Fibroblast of lung (primary cell): ENCODE measurements at regions not wholly inside any gene's neighbourhood (a gene's known extent, or its start where the extent isn't known, plus 50 kb on each side); places are given as distances from the start of the nearest gene placed in this dataset.

Source experiments
- EZH2 ChIP-seq: IDR thresholded peaks from 2 replicates; pipeline ENCODE4 v1.5.1; 2012; ENCODE audit warnings: low read length, control low read depth, mild to moderate bottlenecking; ENCODE audit errors: missing control alignments
- TF ChIP-seq, protein P1 (sequence below), 2 donors: IDR thresholded peaks in 1 of 2; conservative IDR thresholded peaks in 1 of 2; 1 replicate in 1 of 2; 2 replicates in 1 of 2; pipeline ENCODE4 v1.5.1; 2011 to 2012; ENCODE audit warnings: low read length in 2 of 2, control low read depth in 1 of 2, inconsistent platforms in 1 of 2, low read depth in 1 of 2, mild to moderate bottlenecking in 1 of 2

DNA sequence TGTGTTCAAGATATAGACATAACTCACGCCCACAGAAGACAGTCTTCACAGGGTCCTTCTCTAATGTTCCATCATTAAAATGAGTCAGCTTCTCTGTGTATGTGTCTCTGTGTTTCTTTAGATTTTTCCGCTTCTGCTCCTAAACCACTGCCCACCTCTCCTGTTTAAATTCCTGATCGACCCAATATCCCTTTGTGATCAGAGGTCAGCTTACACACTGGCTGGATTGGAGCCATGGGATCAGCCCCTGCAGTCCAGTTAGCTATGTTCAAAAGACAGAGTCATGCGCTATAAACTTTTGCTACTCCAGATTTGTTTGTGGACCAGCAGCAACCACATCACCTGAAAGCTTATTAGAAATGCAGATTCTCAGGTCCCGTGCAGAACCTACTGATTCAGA is 229.2 kb downstream of the C1D start:
- TF ChIP-seq, protein P1, sequence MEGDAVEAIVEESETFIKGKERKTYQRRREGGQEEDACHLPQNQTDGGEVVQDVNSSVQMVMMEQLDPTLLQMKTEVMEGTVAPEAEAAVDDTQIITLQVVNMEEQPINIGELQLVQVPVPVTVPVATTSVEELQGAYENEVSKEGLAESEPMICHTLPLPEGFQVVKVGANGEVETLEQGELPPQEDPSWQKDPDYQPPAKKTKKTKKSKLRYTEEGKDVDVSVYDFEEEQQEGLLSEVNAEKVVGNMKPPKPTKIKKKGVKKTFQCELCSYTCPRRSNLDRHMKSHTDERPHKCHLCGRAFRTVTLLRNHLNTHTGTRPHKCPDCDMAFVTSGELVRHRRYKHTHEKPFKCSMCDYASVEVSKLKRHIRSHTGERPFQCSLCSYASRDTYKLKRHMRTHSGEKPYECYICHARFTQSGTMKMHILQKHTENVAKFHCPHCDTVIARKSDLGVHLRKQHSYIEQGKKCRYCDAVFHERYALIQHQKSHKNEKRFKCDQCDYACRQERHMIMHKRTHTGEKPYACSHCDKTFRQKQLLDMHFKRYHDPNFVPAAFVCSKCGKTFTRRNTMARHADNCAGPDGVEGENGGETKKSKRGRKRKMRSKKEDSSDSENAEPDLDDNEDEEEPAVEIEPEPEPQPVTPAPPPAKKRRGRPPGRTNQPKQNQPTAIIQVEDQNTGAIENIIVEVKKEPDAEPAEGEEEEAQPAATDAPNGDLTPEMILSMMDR (conservative IDR thresholded peaks at IDR 0.05 in 1 of 2, IDR thresholded peaks at IDR 0.05 in 1 of 2; ENCODE audit: low read depth in 1 of 2, low read length in 2 of 2) = no peak
- no peak for TF ChIP-seq EZH2
